ENCODE measurements at regions not wholly inside any gene's neighbourhood (a gene's known extent, or its start where the extent isn't known, plus 50 kb on each side); places are given as distances from the start of the nearest gene placed in this dataset.

- DNase-seq (ENCODE audit: low read depth): no peak
Measured at GRCh38 chr2:176468457-176469113, 199.3 kb downstream of the MTX2 start.

- no peak for DNase-seq (ENCODE audit: low read depth)
Measured at GRCh38 chr2:176470713-176471112, 201.5 kb downstream of the MTX2 start.

GRCh38 chr2:176471949-176472348 is 202.7 kb downstream of the MTX2 start:
- no peak for DNase-seq (ENCODE audit: low read depth)

GRCh38 chr2:176473177-176473576 is 203.9 kb downstream of the MTX2 start:
- DNase-seq (ENCODE audit: low read depth): no peak

- no peak for DNase-seq (ENCODE audit: low read depth)
Measured at GRCh38 chr2:176473851-176474250, 204.6 kb downstream of the MTX2 start.

- DNase-seq (ENCODE audit: low read depth): no peak
Measured at GRCh38 chr2:176477336-176477735, 208.1 kb downstream of the MTX2 start.

GRCh38 chr2:176479961-176480360 is 210.7 kb downstream of the MTX2 start:
- DNase-seq (ENCODE audit: low read depth): no peak

GRCh38 chr2:176482107-176482506 is 212.9 kb downstream of the MTX2 start:
- DNase-seq (ENCODE audit: low read depth): no peak

GRCh38 chr2:176483476-176483875 is 214.2 kb downstream of the MTX2 start:
- no peak for DNase-seq (ENCODE audit: low read depth)

- no peak for DNase-seq (ENCODE audit: low read depth)
Measured at GRCh38 chr2:176483901-176484568, 214.8 kb downstream of the MTX2 start.

GRCh38 chr2:176484838-176485237 is 215.6 kb downstream of the MTX2 start:
- DNase-seq (ENCODE audit: low read depth): no peak

- DNase-seq (ENCODE audit: low read depth): no peak
Measured at GRCh38 chr2:176488431-176488830, 219.2 kb downstream of the MTX2 start.

- no peak for DNase-seq (ENCODE audit: low read depth)
Measured at GRCh38 chr2:176490061-176490861, 221.0 kb downstream of the MTX2 start.

GRCh38 chr2:176491172-176491904 is 222.1 kb downstream of the MTX2 start:
- no peak for DNase-seq (ENCODE audit: low read depth)

GRCh38 chr2:176492583-176492982 is 223.3 kb downstream of the MTX2 start:
- DNase-seq (ENCODE audit: low read depth): no peak

- no peak for DNase-seq (ENCODE audit: low read depth)
Measured at GRCh38 chr2:176493226-176493825, 224.1 kb downstream of the MTX2 start.

- DNase-seq (ENCODE audit: low read depth): no peak
Measured at GRCh38 chr2:176493909-176494308, 224.7 kb downstream of the MTX2 start.

GRCh38 chr2:176494949-176495353 is 225.7 kb downstream of the MTX2 start:
- DNase-seq (ENCODE audit: low read depth): no peak

- no peak for DNase-seq (ENCODE audit: low read depth)
Measured at GRCh38 chr2:176495826-176496225, 226.6 kb downstream of the MTX2 start.

- DNase-seq (ENCODE audit: low read depth): no peak
Measured at GRCh38 chr2:176496761-176497160, 227.5 kb downstream of the MTX2 start.

- no peak for DNase-seq (ENCODE audit: low read depth)
Measured at GRCh38 chr2:176500901-176501300, 231.7 kb downstream of the MTX2 start.

GRCh38 chr2:176501617-176502016 is 232.4 kb downstream of the MTX2 start:
- no peak for DNase-seq (ENCODE audit: low read depth)

All from stimulated activated CD8-positive, alpha-beta memory T cell treated with anti-CD3 and anti-CD28 coated beads, Interleukin-7, amount 100 ng/mL, for 24 hours (primary cell).